Daoy (cell line): ENCODE measurements at regions not wholly inside any gene's neighbourhood (a gene's known extent, or its start where the extent isn't known, plus 50 kb on each side); places are given as distances from the start of the nearest gene placed in this dataset.
A peak's percentile ranks its signal among the peaks of the same experiment; 100 is the strongest.

ENCODE experiments used
- DNase-seq: peaks from one replicate; pipeline ENCODE4 v3.0.0-alpha.2; 2015; ENCODE audit warnings: low read depth

DNA sequence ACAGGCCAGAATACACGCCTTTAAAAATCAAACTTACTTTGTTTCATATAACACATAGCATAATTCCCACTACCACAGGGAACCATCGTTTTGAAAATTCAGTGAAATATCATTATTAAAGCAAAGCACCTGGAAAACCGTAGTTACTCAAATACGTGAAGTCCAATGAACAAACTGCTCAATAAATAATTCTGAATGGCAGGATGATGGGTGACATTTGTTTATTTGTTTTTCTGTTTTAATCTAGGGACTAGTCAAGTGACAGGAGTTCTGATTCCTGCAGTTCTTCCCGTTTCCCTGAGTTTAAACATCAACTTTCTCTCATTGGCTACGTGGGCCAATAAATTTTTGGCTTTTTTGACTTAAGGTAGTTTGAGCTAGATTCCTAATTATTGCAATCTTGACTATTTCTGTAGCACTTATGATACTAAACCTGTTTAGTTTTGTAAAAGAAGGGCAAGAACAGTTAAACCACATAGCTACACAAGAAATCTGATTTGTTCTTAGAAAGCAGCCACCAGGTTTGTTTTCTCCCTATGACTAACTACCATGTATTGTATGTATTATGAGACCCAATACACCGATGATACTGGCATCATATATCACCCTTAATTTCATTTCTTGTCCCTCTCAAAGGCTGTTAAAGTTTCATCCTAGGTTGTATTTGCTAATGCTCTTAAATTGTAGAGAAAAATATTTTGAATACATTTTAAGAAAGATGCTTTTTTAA lies 411.2 kb downstream of the SHQ1 start:
- DNase-seq, result no peak

DNA sequence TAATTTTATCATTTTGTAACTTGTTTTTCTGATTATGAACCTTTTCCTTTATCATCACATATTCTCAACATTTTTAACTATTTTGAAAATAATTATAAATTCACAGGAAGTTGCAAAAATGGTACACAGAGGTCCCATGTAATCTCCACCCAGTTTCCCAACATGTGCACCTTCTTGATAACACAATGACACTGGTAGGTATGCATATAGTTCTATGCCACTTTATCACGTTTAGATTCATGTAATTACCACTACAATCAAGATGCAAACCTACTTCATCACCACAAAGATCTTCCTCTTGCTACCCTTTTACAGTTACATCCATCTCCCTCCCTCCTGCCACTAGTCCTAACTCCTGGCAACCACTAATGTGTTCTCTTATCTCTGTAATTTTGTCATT lies 413.9 kb downstream of the SHQ1 start:
- DNase-seq, result no peak

DNA sequence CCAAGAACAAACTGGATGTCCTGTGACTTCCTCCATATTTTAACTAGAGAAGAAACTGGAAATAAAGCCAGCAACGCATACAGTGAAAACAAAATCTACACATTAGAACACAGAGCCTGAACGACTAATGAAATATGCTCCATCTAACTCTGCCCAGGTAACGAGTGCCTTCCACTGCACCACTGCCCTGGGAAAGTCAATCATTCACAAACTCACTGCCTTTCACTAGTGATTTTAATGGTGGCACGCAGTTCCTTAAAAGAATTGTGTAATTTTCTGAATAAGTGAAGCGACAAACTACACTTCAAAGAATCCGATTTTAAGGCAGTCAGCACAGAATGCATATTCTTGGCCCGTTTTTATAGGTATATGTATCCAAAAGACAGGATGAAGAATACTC lies 416.0 kb downstream of the SHQ1 start:
- no peak for DNase-seq

DNA sequence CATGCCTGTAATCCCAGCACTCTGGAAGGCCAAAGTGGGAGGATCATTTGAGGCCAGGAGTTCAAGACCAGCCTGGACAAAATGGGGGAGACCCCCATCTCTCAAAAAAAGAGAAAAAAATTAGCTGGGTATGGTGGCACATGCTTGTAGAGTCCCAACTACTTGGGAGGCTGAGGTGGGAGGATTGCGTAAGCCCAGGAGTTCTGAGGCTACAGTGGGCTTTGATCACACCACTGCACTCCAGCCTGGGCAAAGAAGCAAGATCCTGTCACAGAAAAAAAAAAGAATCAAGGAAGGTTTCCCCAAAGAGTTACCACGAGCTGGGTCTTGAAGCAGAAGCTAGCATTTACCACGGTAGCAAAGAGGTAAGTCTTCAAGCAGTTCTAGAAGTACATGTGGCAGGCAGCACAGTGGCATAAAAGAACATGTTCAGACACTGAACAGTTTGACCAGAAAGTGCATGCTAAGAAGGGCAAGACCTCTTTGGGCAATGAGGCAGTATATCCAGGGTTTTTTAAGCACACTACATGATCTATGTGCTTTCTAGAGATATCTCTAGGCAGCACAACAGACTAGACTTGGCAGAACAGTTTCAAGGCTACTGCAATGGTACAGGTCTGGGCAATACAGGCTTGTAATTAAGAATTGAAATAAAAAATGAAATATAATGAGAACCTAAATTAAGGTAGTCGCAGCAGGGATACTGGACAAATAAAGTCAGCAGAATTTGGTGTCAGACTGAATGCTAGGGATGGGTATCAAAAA lies 418.5 kb downstream of the SHQ1 start:
- no peak for DNase-seq

DNA sequence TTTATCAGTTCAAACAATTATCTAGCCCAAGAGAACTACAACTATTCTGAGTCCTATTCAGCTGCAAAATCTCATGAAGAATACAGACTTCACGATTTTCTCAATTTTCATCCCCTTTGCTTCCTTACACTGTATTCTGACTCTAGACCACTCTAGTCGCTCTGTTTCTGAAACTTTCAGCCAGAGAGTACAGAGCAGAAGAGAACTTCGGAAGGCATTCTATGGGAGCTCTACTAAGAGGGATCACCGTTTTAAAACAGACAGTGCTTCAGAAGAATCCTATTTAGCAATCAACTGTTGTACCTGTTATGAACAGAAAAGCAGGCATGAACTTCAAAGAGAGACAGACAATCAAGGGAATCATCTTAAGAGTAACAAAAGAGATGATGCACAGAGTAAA lies 419.4 kb downstream of the SHQ1 start:
- DNase-seq, result no peak

DNA sequence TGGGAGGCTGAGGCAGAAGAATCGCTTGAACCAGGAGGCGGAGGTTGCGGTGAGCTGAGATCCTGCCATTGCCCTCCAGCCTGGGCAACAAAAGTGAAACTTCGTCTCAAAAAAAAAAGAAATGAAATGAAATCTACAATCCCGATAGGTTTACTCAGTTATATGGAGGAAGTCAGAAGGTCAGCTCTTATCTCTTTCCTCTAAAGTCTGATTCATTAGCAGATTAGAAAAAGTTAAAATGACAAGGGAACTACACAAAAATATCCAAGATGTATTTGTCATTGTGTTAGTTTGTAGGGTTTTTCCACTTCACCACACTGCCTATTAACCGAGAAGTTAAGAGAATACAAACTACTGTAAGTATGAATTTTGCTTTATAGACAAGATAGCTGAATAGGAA lies 420.6 kb downstream of the SHQ1 start:
- DNase-seq, result no peak

DNA sequence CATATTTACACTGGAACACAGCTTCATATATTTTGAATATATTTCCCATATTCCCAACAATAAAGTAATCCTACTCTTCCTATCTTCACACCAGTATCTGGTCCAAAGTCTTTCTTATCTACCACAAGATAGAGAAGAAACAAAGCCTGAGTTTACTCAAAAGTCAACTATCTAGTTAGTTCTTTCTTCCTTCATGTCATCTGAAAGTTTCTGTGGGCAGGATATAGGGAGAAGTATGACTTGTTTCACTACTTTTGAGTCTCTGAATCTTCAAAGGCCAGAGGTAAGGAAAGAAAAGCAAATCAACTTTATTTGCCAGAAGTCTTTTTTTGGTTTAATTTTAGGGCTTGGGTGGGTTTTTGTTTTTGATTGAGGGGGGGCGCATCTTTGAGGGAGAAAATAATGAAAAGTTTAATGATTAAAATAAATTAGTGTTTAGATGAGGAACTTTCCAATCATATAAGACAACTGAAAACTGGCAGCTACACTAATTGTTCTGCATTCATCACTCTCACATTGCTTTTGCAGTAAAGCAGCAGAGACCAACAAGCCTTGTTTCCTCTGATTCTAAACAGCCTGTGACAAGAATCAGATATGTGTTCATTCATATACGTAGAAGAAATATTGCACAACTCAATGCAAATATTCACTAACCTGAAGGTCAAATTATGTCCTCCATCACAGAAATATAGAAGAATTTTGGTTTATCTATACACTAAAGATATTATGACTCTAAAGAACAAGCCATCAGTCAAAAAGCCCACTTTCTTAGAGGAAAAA lies 421.4 kb downstream of the SHQ1 start:
- DNase-seq, result no peak

DNA sequence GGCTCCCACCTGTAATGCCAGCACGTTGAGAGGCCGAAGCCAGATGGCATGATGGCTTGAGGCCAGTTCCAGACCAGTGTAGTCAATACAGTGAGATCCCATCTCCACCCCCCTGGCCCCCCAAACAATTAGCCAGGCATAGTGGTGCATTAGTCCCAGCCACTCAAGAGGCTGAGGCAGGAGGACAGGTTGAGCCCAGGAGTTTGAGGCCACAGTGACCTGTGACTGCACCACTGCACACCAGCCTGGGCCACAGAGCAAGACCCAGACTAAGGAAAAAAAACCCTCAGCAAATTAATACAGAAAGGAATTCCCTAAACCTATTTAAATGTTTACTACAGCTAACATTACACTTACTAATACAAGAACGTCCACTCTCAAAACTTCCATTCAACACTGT lies 424.6 kb downstream of the SHQ1 start:
- DNase-seq, result no peak

DNA sequence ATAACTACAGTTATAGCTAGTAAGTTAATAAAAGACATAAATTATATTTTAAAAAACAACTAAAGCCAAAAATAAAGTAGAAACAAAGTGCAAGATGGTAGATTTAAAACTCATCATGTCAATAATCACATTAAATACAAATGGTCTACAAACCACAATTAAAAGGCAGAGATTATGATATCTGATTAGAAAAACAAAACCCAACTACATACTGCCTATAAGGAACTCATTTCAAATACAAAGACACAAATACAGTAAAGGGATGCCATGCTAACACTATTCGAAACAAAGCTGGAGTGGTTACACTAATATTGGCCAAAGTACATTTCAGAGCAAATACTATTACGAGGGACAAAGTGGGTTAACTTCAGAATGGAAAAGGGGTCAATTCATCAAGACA lies 426.5 kb downstream of the SHQ1 start:
- no peak for DNase-seq

DNA sequence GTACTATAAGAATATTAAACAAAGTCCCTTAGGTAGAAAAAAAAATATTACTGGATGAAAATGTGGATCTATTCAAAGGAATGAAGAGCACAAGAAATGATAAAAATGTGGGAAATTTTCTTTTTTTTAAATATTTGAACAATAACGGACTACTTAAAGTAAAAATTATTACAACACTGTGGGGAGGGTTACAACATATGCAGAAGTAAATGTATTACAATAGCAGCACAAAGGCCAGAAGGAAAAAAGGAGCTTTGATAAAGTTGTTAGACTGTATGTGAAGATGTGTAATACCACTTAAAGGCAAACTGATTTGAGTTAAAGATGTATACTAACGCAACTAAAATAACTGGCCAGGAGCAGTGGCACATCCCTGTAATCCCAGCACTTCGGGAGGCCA lies 427.1 kb downstream of the SHQ1 start:
- no peak for DNase-seq

DNA sequence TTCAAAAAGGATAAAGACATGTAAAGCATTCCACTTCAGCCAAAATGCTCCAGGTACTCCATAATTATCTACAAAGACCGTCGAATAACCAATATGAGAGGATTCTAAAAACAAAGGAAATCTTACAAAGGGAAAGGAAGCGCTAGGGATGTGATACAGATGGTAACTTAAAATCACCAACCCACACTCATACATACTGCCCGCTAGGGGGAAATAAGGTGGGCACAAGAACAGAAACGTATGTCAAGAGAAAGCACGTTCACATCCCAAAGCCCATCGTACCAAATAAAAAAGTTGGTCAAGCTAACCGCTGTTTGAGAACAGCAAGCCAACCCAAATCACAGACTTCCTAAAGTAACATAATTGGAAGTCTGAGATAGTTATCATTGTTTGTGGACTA lies 429.4 kb downstream of the SHQ1 start:
- no peak for DNase-seq

DNA sequence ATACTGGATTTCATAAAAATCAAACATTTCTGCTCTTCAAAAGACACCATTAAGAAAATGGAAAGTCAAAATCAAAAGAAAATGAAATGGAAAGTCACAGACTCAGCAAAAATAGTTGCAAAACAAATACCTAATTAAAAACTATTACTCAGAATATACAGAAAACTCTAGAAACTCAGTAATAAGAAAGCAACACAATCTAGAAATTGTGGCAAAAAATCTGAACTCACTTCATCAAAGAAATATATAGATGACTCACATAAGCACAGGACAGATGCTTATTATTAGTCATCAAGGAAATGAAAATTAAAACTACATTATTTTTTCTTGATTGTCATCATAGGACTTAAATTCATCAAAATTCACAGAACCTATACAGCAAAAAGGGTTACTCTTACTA lies 430.0 kb downstream of the SHQ1 start:
- no peak for DNase-seq

DNA sequence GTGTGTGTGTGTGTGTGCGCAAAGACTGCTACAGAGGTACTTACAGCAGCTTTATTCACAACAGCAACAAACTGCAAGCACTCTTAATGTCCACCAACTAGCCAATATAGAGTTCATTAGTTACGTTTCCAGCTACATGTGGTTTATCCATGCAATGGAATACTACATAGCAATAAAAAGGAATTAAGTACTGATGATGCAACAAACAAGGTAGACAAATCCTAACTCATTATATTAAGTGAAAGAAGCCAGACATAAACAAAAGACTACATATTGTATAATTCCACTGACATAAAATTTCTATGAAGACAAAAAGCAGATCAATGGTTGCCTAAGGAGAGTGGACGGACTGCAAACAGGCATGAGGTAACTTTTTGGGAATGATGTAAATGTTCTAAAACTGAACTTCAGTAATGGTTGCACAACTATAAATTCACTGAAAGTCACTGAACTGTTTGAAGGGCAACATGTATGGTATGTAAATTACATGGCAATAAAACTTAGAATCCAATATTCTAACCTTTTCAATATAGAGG lies 433.7 kb downstream of the SHQ1 start:
- no peak for DNase-seq

DNA sequence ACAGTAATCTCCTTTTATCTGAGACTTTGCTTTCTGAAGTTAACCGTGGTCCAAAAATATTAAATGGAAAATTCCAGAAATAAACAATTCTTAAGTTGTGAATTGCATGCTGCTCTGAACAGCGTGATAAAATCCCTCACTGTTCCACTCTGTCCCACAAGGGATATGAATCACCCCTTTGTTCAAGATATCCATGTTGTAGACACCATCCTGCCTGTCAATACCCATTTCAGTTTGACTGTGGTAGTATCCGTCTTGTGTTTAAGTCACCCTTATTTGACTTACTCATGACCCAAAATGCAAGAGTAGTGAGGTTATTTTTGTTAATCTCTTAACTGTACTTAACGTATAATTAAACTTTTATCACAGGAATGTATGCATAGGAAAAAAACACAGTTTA lies 435.0 kb downstream of the SHQ1 start:
- DNase-seq, result peak; percentile 26

DNA sequence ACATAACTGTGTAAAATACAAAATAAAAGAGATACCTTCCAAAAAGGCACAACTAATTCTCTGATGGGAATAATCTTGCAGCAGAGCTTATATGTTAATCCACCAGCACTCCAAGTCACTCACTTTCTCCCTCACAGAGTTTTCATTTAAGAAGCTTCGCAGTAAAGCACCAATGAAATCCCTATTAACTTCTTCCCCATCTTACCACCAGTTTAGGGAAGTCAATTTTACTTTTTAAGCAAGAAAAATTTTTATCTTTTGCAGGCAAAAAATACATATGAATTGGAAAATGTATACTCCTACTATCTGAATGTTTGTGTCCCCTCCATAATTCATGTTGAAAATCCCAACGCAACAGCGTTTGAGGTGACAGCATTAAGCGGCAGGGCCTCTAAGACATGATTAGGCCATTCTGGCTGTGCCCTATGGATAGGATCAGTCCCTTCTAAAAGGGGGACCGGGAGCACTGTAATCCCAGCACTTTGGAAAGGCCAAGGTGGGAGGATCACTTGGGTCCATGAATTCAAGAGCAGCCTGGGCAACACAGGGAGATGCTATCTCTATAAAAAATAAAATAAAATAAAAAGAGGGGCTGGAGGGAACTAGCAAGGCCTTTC lies 435.8 kb downstream of the SHQ1 start:
- no peak for DNase-seq

DNA sequence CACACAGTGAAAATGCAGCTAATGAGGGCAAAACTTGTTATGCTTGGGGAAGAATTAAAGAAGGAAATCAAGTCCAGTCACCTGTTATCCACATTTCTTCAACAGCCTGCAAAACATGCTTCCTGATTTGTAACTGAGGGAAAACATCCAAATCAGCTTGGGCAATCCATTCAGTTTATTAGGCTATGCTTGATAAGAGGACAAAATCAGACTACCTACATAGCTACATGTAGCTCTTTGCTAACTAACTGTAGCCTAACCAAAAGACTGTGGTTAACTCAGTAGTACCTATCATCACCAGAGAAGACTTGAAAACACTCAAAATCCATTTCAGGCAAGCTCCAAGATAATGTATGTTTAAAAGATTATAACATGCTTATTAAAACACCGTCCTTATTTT lies 436.4 kb downstream of the SHQ1 start:
- no peak for DNase-seq

DNA sequence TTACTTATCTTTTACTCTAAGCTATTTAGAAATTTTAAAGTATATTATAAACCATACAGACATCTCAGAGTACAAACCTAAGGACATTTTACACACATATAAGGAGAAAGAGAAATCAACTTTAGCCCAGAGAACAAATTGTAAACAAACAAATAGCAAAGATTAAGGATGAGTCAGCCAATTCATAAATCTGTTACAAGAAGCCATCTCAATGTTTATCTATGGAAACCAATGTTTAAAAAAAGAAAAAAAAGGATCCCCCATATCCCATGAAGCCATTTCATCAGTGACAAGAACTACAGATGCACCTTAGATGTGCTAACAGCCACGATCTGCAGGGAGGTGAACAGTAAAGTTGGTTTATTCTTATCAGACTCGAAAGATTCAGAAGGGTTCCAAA lies 437.1 kb downstream of the SHQ1 start:
- no peak for DNase-seq

DNA sequence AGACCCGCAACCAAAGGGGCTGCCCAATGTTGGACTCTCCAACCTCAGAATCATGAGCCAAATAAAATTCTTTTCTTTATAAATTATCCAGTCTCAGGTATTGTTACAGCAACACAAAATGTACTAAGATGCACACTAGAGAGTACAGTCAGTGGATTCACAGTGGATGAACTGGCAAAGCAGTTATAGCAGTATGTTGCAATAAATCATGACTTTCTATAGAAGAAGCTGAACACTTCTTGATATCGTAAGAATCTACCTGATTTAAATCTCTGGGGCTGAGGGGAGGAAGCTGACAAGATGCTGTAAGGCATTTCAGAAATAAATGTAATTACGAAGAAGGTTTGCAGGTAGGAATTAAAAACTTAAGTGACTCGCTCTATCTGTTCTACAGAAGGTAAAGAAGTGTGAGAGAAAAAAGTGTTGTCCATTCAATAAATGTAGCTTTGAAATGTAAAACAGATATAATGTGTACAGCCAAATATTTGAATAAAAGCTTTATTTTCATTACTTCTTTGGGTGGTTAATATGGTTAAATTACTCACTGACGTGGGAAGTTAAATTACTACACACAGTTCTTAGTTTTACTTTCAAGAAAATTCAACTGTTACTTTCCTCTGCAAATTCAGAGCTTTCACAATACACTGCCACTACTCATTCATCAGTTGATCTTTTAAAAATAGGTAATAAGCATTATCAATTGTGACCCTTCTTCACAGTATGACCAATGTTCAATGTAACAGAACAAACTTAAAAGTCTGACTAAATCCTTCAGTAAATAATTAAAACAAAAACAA lies 439.1 kb downstream of the SHQ1 start:
- DNase-seq, result no peak

DNA sequence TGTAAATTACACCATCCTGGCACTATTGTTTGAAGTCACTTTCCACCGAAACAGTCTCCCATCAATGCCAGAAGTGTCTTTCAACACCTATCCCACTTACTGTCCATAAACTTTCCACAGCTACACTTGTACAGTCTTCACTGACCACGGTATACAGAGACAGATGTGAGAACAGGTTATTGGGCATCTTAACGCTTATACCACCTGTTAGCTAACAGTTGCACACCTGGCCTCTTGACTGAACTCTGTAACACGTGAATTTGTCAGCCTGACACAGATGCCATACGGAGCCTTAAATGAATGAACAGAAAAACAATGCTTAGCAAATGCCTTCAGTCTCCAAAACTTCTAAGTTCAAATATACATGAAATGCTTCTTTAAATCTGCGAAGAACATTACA lies 440.5 kb downstream of the SHQ1 start:
- DNase-seq, result no peak

DNA sequence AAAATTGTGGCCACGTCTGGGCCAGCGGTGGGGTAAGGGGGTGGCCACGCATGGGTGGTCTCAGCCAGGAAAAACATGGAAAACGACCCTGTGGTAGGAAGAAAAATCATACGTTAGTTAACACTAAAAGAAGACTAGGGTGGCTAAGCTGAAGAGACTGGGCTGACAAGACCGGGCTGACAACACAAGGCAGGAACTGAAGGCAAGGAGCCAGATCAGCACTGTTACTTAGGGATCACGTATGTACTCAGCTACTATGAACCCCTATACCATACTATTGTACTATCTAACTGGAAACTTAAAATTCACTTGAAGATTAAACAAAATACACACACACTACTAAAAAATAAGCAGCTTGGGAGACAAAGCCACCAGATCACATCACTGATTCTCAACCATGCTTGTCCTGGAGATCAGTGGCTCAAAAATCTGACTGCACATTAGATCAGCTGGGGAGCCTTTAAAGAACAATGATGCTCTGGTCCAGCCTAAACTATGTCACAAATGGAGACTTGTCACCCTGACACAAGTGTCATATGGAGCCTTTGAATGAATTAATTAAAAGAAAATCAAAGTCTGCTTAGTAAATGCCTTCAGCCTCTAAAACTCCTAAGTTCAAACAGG lies 442.2 kb downstream of the SHQ1 start:
- no peak for DNase-seq

DNA sequence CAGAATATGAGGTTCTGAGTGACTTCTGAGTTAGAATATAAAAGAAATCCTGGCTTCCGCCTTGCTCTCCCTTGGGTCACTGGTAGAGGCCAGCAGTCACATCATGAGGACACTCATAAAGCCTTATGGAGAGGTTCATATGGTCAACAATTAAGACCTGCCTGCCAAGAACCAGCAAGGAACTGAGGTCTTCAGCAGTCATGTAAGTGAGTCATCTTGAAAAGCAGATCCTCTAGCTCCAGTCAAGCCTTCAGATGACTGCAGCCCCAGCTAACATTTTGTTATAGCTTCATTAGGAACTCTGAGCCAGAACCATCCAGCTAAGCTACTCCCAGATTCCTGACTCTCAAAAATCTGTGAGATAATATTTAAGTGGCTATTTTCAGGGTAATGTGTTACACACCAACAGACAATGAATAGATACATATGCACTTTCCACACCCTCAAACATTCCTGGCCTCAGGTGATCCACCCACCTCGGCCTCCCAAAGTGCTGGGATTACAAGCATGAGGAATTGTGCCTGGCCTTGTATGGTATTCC lies 447.2 kb downstream of the SHQ1 start:
- no peak for DNase-seq
